NCI-H446 (cell line): ENCODE measurements at regions not wholly inside any gene's neighbourhood (a gene's known extent, or its start where the extent isn't known, plus 50 kb on each side); places are given as distances from the start of the nearest gene placed in this dataset.

Experiments
- DNase-seq, 2 experiments: peaks; one replicate each; lab custom pipeline; 2025; lab: John Stamatoyannopoulos, UW

GRCh38 chr5:125377141-125377540 is 630.7 kb upstream of the ZNF608 start:
- DNase-seq = peak in 1 of 2 experiments; percentile 43

DNA sequence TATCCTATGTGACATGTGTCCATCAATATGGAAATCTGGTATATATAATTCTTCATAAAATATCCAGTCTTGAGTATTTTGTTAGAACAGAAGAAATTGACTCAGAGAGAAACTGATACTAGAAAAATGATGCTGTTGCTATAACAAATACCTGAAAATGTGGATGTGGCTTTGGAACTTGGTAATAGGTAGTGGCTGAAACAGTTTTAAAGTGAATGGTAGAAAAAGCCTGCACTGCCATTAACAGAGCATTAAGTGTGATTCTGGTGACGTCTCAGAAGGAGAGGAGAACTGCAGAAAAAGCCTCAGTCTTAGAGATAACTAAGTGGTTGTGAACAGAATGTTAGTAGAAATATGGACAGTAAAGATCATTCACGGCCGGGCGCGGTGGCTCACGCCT is 634.9 kb upstream of the ZNF608 start:
- DNase-seq = no peak

DNA sequence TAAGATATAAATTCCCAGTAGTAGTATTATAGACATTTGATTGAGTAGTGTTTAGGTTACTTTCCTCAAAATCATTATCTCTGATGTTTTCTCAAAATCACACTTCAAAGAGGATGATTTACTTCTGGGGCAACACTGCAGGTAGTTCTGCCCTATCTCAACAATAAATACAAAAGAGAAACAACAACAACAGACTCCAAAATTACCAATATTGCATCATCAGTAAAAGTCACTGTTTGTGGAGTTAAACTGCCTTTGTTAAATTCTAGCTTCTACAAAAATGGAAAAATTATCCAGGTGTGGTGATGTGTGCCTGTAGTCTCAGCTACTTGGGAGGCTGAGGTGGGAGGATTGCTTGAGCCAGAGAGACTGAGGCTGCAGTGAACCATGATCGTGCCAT is 637.6 kb upstream of the ZNF608 start:
- DNase-seq = no peak

DNA sequence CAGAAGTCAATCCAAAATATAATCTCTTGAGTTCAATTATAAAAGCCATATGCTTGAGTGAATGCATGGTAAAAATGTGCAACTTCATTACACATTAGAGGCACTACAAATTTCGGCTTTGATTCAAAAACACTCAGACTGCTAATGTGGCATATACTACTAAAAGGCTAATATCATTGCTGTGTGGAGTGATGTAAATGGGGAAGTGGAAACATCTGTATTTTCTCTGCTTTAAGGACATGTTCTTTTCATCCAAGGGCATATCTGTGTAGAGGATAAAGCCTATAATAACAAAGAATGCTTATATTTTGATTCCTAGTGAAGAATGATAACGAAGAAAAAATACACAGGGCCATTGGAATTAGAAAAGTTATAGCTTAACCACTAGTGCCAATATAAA is 643.9 kb upstream of the ZNF608 start:
- DNase-seq = no peak

- DNase-seq = peak; percentile 58 to 92
These were observed 646.9 kb upstream of the ZNF608 start for GRCh38 chr5:125393221-125393815.

GRCh38 chr5:125394661-125395280 is 648.3 kb upstream of the ZNF608 start:
- no peak for DNase-seq

GRCh38 chr5:125396462-125396861 is 650.0 kb upstream of the ZNF608 start:
- no peak for DNase-seq

DNA sequence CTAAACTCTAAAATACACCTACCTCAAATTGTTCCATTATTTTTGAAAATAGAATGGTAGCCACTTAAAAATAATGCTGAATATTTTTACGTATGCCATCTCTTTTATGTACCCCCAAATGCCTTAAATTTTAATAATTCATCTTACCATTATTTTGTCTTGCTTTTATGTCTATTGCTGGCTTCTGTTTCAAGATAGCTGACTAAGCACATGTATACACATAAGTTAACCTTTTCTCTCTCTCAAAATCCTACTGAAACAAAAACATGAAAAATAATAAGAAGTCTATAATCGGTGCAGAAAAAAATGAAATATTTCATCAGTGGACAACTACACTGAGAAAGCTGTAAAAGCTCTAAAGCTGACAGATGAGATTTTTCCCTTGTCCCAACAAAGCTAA is 652.0 kb upstream of the ZNF608 start:
- no peak for DNase-seq

DNA sequence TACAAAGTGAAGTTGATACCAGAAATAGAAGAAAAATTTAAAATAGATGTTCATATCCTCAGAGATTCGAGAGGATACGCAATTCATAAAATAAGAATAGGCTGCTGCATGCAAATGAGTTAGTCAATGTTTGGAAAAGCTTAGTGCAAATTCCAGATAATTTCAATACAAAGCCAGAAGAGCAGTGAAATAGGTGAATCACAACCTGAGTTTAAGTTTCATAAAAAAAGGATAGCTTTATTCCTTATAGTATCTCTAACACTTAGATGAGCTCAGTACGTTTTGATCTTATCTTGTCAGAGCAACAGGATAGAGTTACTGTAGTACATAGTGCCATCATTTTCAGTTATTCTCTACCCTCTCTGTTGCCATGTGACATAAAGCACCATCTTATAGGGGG is 653.4 kb upstream of the ZNF608 start:
- DNase-seq = no peak

DNA sequence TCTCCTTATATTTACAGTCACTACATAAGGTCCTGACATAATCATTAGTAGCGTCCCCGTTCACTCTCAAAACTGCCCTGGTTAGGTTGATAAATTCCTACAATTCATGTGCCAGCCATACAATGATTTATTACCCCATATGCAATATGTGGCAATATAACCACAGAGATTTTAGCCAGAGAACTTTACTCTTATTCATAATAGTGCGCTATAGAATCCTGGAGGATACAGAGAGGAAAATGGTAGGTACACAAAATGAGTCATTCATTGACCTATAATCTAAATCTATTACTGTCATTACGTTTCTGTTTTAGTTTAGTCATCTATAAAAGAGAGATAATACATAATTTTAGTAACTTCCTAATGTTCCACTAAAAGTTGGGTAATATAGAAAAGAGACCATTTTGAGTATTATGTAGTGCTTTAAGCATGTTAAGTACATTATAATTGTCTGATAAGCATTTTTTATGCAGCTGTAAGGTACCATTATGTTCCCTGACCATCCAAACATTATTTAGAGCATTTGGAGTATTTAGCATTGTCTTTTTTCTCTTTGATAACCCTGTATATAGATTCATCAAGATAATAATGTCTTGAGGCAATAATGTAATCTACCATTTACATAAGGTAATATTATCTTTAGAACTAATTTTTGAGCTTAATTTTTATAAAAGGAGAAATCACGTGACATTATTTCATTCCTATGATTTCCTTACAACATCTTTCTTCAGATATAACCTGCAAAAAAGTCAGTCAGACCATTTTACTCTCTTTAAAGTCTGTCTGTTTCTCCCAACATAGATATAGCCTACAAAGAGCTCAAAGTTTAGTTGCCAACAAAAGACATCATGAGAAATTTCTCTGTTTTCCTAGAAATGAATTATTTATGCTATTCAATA is 655.5 kb upstream of the ZNF608 start:
- no peak for DNase-seq

DNA sequence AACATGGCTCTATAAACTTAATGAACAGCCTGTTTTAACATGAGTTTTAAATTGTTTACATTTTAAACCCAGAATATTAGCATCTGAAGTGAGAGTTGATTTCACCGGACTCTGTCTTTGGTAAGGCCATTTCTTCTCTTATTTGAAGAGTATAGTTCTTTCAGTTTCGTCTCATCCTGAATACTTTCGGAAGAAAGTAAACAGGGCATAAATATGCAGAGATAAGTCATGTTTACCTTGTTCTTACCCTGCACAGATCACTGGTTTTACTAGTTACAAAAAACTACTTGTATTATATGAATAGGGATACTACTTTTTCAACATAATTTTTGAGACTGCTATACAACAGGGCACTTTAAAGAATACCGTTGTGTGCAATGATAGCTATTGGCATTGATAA is 656.3 kb upstream of the ZNF608 start:
- DNase-seq = no peak

DNA sequence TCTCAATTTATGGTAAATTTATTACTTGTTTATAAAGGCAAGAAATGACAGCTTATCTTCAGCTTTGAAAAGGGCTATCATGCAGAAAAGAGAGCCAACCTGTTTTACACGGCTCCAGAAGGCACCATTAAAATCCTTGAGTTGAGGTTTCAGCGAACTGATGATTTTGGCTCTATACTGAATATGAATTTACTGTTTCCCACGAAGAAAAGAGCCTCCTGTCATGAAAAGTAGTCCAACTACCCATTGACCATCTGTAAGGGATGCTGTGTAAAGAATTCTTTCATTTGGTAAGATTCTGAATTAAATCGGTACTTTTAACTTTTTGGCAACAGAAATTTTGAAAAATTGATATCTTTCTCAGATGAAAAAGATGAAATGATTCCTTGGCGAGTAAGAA is 657.6 kb upstream of the ZNF608 start:
- DNase-seq = peak in 1 of 2 experiments; percentile 47

DNA sequence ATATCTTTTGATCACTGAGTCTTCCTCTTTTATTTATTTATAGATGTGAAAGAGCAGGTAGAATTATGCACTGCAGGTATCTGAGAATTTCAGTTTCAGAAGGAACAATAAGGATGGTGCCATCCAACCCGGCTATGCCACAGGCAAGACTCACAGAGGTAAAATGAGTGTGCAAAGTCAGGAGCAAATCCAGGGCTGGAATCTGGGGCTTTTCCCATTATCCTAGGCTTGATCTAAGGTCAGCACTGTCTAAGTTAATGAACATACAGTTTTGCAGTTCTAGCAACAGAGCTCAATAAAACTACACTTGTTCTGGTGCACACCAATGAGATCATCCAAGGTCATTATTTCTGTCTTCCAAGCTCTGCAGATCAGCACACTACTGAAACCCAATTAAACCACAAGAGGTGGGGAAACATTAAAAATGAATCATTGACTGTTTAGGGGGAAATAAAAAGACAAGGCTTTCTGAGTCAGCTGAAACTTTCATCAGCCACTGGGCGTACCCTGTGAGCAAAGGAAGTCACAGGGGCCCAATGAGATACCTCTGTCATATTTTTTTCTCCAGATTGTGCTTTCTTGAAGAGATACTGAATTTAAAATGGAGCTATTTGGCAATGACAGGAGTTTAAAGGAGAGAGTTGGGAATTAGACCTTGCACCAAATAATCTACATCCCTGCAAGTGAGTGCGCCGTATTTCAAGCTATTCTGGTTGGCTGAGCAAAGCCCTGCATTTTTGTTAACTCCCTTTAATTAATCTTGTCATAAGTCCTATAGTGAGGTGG is 662.2 kb upstream of the ZNF608 start:
- no peak for DNase-seq

DNA sequence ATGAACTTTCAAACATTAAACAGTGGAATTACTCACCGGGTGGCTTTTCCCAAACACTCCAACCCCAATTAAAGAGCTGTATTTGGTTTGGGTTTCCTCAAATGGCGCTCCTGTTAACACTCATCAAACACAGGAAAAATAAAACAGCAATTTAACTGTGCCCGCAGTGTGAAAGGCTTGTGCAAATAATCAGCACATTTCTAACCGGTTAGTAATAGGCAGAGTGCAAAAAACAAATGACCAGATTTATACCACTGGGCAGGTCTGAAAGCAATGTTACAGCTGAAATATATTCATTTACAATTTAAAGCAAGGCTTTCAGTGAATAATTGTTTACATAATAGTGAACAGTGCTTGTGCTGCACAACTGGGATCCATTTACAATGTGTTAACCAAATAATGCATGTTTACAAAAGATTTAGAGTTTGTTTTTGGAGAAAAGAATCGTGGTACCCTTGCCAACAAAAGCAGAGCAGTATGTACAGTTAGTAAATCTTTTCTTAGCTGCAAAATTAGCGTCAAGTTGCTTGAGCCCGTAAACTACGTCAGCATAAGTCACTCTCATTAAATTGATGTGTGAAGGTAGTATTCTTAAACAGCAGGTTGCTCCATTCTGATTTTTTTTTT is 662.9 kb upstream of the ZNF608 start:
- peak in 1 of 2 experiments; percentile 17 for DNase-seq

- DNase-seq = no peak
These were observed 663.6 kb upstream of the ZNF608 start for GRCh38 chr5:125409861-125410536.

DNA sequence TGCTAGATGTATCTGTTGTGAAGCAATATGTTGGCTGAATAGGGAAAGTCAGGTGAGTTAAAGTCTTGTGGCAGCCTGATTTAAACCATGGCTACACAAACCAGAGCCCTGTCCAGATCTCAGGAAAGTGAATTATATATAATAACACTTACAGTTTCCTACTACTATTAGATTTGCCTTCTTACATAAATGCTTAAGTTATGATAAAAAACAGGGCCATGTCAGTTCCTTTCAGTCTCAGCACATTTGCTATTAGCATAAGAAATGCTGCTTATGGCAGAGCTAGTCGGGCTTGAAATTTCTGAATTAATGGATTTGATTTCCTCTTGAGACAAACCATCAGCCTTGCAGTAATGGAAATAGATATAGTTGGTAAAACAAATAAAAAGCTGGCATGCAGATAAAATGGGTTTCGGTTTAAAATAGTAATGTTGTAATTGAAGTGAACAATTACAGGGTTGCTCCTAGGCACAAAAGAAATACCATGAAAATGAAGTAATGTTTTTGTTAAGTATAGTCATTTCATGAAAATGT is 664.2 kb upstream of the ZNF608 start:
- peak; percentile 22 to 54 for DNase-seq

DNA sequence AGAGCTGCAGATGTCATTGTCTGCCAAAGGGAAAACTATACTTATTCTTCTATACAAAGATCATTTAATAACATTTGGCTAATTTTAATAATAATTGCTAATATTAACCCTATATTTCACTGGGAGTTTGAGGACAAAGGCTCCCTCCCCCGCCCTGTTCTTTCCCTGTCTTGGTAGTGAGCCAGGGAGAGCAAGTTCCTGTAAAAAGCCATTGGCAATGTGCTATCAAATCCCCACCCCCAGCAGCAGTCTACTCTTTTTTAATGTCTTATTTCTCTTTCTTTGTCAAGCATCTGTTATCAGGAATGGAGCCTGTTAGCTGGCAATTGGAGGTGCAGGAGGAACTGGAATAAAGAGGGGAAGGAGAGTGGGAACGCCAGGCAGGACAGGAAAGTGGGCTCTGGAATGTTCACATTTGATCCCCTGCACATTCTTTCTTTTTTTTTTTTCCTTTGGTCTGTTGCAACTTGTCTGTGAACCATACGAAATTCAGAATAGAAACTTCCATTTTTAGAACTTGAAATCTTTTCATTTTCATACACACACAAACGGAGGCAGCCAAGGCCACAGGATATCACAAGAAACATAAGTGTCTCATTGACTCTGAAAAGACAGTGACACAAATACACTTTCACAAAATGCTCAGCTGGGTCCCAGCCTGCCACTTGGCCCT is 664.8 kb upstream of the ZNF608 start:
- peak; percentile 76 to 78 for DNase-seq

DNA sequence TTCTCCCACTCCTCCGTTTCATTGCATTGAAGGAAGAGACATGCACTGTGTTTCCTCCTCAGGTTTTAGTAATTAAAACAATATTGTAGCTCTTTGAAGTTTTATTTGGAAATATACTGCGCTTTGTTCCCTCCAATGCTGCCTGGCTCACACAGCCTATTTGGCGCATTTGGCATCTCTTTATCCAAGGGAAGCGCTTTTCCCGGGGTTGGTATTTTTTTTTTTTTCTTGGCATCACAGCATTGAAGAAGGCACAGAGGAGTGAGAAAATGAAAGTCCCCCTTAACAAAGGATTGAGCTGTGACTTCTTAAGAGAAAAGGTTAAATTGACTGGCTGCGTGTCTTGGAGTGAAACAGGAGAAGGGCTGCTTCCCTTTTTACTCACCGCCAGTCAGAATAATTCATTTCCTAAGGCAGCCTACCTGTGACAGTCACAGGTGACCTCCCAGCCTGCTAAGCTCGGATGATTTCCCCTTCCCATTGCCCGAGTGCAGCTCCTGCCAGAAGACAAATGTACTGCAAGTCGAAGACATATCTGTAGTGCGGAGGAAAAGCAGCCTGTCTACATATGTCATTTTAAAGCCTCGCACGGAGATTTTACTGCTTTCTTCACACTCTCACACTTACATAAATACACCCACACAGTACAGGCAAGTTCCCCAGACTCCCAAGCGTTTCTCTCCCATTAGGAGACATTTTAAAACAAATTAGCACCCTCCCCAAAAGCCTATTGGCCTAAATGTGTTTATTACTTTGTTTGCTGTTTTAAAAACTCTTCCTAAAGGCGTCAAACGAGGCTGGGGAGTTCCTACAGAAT is 665.5 kb upstream of the ZNF608 start:
- DNase-seq = peak; percentile 42 to 62
